ENCODE measurements at regions not wholly inside any gene's neighbourhood (a gene's known extent, or its start where the extent isn't known, plus 50 kb on each side); places are given as distances from the start of the nearest gene placed in this dataset.
"Not testable (repeated sequence)": the region's sequence is repeated elsewhere in the genome, so short reads cannot be mapped to it uniquely, and the experiment has no call there.

- ATAC-seq (ENCODE audit: low FRiP score) (no peak), DNase-seq (ENCODE audit: low spot score) (no peak)
- no peak for TF ChIP-seq CTCF (IDR thresholded peaks at IDR 0.05)
Measured at GRCh38 chr2:33917252-33917651, 318.2 kb upstream of the FAM98A start.

- no peak for TF ChIP-seq CTCF (IDR thresholded peaks at IDR 0.05)
- ATAC-seq (ENCODE audit: low FRiP score): no peak
- DNase-seq (ENCODE audit: low spot score): no peak
Measured at GRCh38 chr2:33913071-33913616, 314.0 kb upstream of the FAM98A start.

DNA sequence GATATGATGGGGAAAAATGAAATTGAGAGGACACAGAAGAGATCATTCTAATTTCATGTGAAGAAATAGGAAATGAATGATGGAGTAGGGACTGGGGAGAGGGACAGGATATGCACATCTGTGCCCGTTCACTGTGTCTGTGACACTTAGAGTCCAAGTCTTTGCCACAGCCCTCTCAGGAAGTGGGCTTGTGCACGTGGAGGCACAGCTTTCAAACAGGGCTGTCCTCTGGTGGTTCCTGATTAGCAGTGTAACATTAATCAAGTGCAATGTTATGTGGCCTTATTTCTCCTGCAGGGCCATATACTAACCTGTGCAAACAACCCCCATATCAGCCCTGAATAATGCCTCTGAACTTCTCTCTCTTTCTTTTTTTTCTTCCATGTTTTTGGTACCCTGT, 312.2 kb upstream of the FAM98A start:
- DNase-seq (ENCODE audit: low spot score) (no peak), ATAC-seq (ENCODE audit: low FRiP score) (no peak)
- no peak for TF ChIP-seq CTCF (IDR thresholded peaks at IDR 0.05)

DNA sequence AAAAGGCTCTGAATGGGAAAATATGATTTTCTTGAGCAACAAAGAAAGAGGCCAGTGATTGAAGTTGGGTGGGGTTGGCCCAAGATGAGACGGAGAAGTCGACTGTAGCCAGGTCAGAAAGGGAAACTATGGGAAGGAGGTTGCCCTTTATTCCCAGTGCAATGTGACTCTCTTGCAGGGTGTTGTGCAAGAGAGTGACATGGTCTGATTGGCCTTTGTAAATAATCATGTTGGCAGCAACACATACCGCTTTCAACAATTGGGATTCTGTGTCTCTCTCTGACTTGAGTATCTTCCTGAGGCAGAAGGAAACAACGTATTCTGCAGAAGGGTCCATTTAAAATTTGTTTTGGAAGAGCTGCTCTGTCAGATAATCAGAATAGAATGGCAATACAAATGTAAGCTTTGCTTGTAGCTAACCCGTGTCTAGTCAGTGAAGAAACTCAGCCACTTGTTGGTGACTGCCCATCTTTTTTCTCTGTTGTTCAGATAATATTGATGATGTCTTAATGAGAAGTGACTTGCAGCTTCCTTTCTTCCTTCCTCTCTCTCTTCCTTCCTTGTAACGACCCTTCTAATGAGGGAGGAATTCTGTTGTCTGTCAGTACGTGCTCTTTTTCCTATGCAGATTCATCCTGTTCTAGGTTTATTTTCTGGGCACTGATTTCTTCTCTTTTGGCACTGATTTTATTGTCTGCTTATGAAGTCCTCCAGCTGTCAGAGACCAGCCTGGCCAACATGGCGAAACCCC, 311.0 kb upstream of the FAM98A start:
- TF ChIP-seq CTCF (IDR thresholded peaks at IDR 0.05): no peak
- ATAC-seq (ENCODE audit: low FRiP score) (no peak), DNase-seq (ENCODE audit: low spot score) (no peak)

DNA sequence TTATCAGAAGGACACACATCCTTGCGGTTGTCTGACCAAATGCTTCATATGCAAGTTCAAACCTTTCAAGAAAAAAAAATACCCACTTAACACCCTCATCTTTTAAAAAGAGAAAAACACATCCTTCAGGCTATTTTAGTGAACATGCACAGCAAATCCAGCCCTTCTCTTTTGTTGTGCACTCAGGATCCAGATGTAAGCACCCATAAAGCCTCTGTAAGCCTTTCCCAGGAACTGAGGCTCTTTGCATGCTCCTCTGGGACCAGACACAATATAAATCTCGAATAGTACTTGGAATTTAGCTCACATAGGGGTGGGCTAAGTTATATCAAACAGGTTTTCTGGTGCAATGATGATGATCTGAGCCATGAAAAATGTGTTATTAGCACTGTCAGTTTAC, 308.8 kb upstream of the FAM98A start:
- no peak for TF ChIP-seq CTCF (IDR thresholded peaks at IDR 0.05)
- no peak for ATAC-seq (ENCODE audit: low FRiP score)
- no peak for DNase-seq (ENCODE audit: low spot score)

DNA sequence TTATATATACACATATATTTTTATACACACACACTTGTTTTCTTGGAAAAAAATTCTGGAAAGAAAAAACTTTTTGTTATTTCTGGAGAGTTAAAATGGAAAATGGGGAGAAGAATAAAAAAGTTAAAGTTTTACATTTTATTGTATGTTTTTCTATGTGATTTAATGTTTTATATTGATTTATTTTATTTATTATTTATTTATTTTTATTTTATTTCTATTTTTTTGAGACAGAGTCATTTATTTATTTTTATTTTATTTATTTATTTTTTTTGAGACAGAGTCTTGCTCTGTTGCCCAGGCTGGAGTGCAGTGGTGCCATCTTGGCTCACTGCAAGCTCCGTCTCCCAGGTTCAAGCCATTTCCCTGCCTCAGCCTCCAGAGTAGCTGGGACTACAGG, 307.0 kb upstream of the FAM98A start:
- DNase-seq (ENCODE audit: low spot score); ATAC-seq (ENCODE audit: low FRiP score): not testable (repeated sequence)

DNA sequence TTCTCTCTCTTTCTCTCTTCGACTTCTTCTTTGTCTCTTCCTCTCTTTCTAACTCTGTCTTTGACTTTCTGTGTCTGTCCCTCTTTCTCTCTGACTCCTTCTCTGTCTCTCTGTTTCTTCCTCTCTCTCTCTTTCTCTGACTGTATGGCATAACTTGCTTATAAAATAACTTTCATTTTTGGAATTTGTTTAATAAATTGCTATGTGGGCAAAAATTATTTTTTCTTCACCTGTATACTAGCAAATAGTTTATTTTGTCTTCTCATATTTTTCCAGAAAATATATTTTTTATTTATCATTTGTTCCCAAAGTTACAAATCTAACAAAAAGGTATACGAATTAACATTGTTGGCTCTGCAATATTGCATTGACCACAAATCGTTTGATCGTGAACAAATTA, 305.7 kb upstream of the FAM98A start:
- ATAC-seq (ENCODE audit: low FRiP score) (no peak), DNase-seq (ENCODE audit: low spot score) (no peak)
- TF ChIP-seq CTCF (IDR thresholded peaks at IDR 0.05): no peak

All from omental fat pad (tissue), 3 donors.